PC-3 (cell line): ENCODE measurements at regions not wholly inside any gene's neighbourhood (a gene's known extent, or its start where the extent isn't known, plus 50 kb on each side); places are given as distances from the start of the nearest gene placed in this dataset.

Experiments used
- ATAC-seq: fragments of 200-7000 bp; cut with Tn5 transposase; 2 replicates; pipeline ENCODE4 v1.9.1; 2020; ENCODE audit warnings: mild to moderate bottlenecking, moderate library complexity
- BruUV-seq: library from RNA; stranded (reverse); fragments of 400-500 nt; replicated peaks from 2 replicates; lab custom pipeline; 2021; lab: Mats Ljungman, UMichigan
- CTCF ChIA-PET: fragments of 300-600 bp; sonication (Branson Sonifier 250); formaldehyde crosslinking; loops from one replicate; lab custom pipeline; 2022; ENCODE audit warnings: antibody characterized with exemption; lab: Charles Lee
- POLR2A ChIA-PET: fragments of 300-600 bp; sonication (Branson Sonifier 250); formaldehyde crosslinking; loops from one replicate; lab custom pipeline; 2022; ENCODE audit warnings: antibody characterized with exemption; ENCODE audit not compliant: unreplicated experiment; lab: Charles Lee
- DNase-seq: peaks from one replicate; pipeline ENCODE4 v3.0.0-alpha.2; 2015
- H2AFZ ChIP-seq: fragments of 300-600 bp; sonication (generic); 2 replicates; pipeline ENCODE4 v1.6.0; 2016; ENCODE audit warnings: antibody characterized with exemption, low read length
- H3F3A ChIP-seq: fragments of 300-600 bp; sonication (generic); one replicate; pipeline ENCODE4 v1.6.0; 2017; ENCODE audit warnings: antibody characterized with exemption, low read length, control low read depth, mild to moderate bottlenecking; ENCODE audit not compliant: unreplicated experiment
- H3K27ac ChIP-seq: fragments of 300-600 bp; sonication (generic); 2 replicates; pipeline ENCODE4 v1.5.1; 2016; ENCODE audit warnings: mild to moderate bottlenecking, low read length
- H3K27me3 ChIP-seq: fragments of 300-600 bp; sonication (generic); 2 replicates; pipeline ENCODE4 v1.6.1; 2016; ENCODE audit warnings: low read length, mixed read lengths
- H3K36me3 ChIP-seq: fragments of 300-600 bp; sonication (generic); 2 replicates; pipeline ENCODE4 v1.6.1; 2016; ENCODE audit warnings: low read depth, mixed run types, low read length, mixed read lengths
- H3K4me1 ChIP-seq: fragments of 300-600 bp; sonication (generic); 2 replicates; pipeline ENCODE4 v1.5.1; 2016; ENCODE audit warnings: low read length; ENCODE audit not compliant: insufficient read depth
- H3K4me2 ChIP-seq: fragments of 300-600 bp; sonication (generic); 2 replicates; pipeline ENCODE4 v1.6.0; 2016; ENCODE audit warnings: low read length
- H3K4me3 ChIP-seq: fragments of 300-600 bp; sonication (generic); 2 replicates; pipeline ENCODE4 v1.5.1; 2016; ENCODE audit warnings: mild to moderate bottlenecking, low read length, mixed read lengths
- H3K79me2 ChIP-seq: fragments of 300-600 bp; sonication (generic); 2 replicates; pipeline ENCODE4 v1.6.1; 2017; ENCODE audit warnings: low read length, mixed read lengths
- H3K9ac ChIP-seq: fragments of 300-600 bp; sonication (generic); 2 replicates; pipeline ENCODE4 v1.6.0; 2016; ENCODE audit warnings: mild to moderate bottlenecking, low read length
- H3K9me2 ChIP-seq: fragments of 300-600 bp; sonication (generic); replicated peaks from 2 replicates; pipeline ENCODE4 v1.6.1; 2016; ENCODE audit warnings: mixed run types, low read length, mixed read lengths
- H3K9me3 ChIP-seq: fragments of 300-600 bp; sonication (generic); 2 replicates; pipeline ENCODE4 v1.6.1; 2016; ENCODE audit warnings: low read length, mixed read lengths
- H4K20me1 ChIP-seq: fragments of 300-600 bp; sonication (generic); 2 replicates; pipeline ENCODE4 v1.6.1; 2016; ENCODE audit warnings: low read length, mixed read lengths
- CTCF ChIP-seq: fragments of 300-600 bp; sonication (generic); conservative IDR thresholded peaks from 2 replicates; pipeline ENCODE4 v1.5.1; 2017; ENCODE audit warnings: antibody characterized with exemption, low read depth, mild to moderate bottlenecking, low read length
- EZH2 ChIP-seq: fragments of 300-600 bp; sonication (generic); IDR thresholded peaks from one replicate; pipeline ENCODE4 v1.6.1; 2017; ENCODE audit warnings: antibody characterized with exemption, mild to moderate bottlenecking, low read length; ENCODE audit not compliant: unreplicated experiment
- EZH2phosphoT487 ChIP-seq: fragments of 300-600 bp; sonication (generic); IDR thresholded peaks from 2 replicates; pipeline ENCODE4 v1.6.1; 2018; ENCODE audit warnings: mild to moderate bottlenecking, antibody characterized with exemption, low read length, borderline replicate concordance
- intact Hi-C: fragments of 100-400 bp; cut with micrococcal nuclease; formaldehyde crosslinking; loops from 2 replicates; pipeline ENCODE4 v1.9.0; 2023

GRCh38 chr1:29453502-29454240, 217.3 kb downstream of the PTPRU start:
- Histone ChIP-seq H3K9me2 (no peaks in the 10 kb centered on the region), H3K79me2 (no peaks in the 10 kb centered on the region), H3K27me3 (0 out of 2 replicates have a peak, but pooled peaks cover 3% of the 10 kb centered on the region), H3K36me3 (no peaks in the 10 kb centered on the region), H3K9ac (no peak overlapping the region), H2AFZ (peak overlapping the region; percentile 65; the same call in 1 of the 2 replicates), H3K4me2 (no peak overlapping the region), H3F3A (no peaks in the 10 kb centered on the region), H3K4me1 (no peaks in the 10 kb centered on the region), H3K4me3 (no peak overlapping the region), H3K27ac (no peak overlapping the region), H4K20me1 (no peaks in the 10 kb centered on the region), H3K9me3 (no peaks in the 10 kb centered on the region)
- peak; percentile 42 for TF ChIP-seq CTCF
- no peak for TF ChIP-seq EZH2
- ChIA-PET POLR2A (no interaction called here), CTCF (no interaction called here)
- intact Hi-C loops = no loop called here
- DNase-seq (peak; percentile 62), ATAC-seq (peak; percentile 69)
- BruUV-seq = no TSS peak

- Histone ChIP-seq H3K9ac (no peak overlapping the region), H2AFZ (0 out of 2 replicates have a peak overlapping the region, but pooled peaks have one; percentile 65), H3K27me3 (no peaks in the 10 kb centered on the region), H3K79me2 (no peaks in the 10 kb centered on the region), H3K27ac (no peak overlapping the region), H3K9me2 (no peaks in the 10 kb centered on the region), H3K4me2 (no peak overlapping the region), H4K20me1 (no peaks in the 10 kb centered on the region), H3K9me3 (no peaks in the 10 kb centered on the region), H3K4me1 (no peaks in the 10 kb centered on the region), H3K36me3 (no peaks in the 10 kb centered on the region), H3K4me3 (no peak overlapping the region), H3F3A (no peaks in the 10 kb centered on the region)
- CTCF ChIA-PET = no interaction called here
- TF ChIP-seq CTCF (no peak), EZH2 (no peak), EZH2phosphoT487 (no peak)
- intact Hi-C loops = no loop called here
- ATAC-seq (no peak), DNase-seq (no peak)
- POLR2A ChIA-PET = no interaction called here
- no TSS peak for BruUV-seq
Measured at GRCh38 chr1:29452463-29453230, 216.3 kb downstream of the PTPRU start.
